AG09309 (cell line): ENCODE measurements at regions not wholly inside any gene's neighbourhood (a gene's known extent, or its start where the extent isn't known, plus 50 kb on each side); places are given as distances from the start of the nearest gene placed in this dataset.
A peak's percentile ranks its signal among the peaks of the same experiment; 100 is the strongest.

ENCODE experiments used
- DNase-seq: peaks from one replicate; pipeline ENCODE4 v3.0.0-alpha.2; 2010; ENCODE audit warnings: low read depth
- H3K4me3 ChIP-seq: 2 replicates; pipeline ENCODE4 v1.5.1; 2011; ENCODE audit warnings: mild to moderate bottlenecking, low read depth, low read length, moderate library complexity; ENCODE audit not compliant: control insufficient read depth
- CTCF ChIP-seq: IDR thresholded peaks from 2 replicates; pipeline ENCODE4 v1.5.1; 2011; ENCODE audit warnings: mild to moderate bottlenecking, low read depth, low read length, inconsistent platforms; ENCODE audit not compliant: insufficient read depth, control insufficient read depth; ENCODE audit errors: missing control alignments

- TF ChIP-seq CTCF: no peak
- no peak for DNase-seq
- H3K4me3 ChIP-seq: no peak overlapping the region
Measured at GRCh38 chr6:56343295-56343694, 95.9 kb upstream of the COL21A1 start.

DNA sequence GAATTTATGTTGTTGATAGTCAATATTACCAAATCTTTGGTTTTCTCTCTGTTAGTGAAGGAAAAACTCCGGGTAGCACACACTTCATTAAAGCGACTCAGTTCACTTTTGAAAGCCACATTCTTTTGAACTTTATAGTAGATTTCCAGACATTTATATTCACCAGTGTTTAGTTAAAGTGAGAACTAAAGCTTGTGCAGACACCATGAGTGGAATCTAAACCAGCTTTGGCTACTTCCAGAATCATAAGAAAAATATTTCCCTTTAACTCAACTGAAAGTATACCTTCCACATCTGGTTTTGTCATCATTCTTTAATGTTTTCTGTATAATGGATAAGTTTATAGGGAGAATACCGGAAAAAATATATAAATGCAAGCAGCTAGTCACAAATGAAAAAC, 92.1 kb upstream of the COL21A1 start:
- TF ChIP-seq CTCF: no peak
- no peak overlapping the region for H3K4me3 ChIP-seq

GRCh38 chr6:56335726-56336125, 88.3 kb upstream of the COL21A1 start:
- no peak for TF ChIP-seq CTCF
- no peak overlapping the region for H3K4me3 ChIP-seq
- DNase-seq: peak; percentile 53

More for the DNA sequence above, 92.1 kb upstream of the COL21A1 start:
- DNase-seq: no peak

DNA sequence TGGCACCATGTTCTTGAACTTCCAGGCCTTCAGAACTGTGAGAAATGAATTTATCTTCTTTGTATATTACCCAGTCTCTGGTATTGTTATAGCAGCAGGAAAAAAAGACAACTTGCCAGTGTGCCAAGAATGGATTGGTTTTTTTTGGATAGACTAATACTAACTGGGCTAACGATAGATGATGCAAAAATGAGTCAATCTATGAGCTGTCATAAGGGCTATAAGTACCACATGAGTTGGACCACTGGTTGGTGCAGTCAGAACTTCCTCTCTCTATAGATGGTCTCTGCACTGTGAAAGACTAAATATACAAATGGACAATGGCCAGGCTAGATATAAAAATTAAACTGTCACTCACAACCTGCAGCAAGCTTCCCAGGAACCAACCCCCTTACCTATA, 87.6 kb upstream of the COL21A1 start:
- no peak for TF ChIP-seq CTCF
- H3K4me3 ChIP-seq: no peak overlapping the region
- no peak for DNase-seq

GRCh38 chr6:56329271-56330050, 82.1 kb upstream of the COL21A1 start:
- DNase-seq: no peak
- H3K4me3 ChIP-seq: no peak overlapping the region
- no peak for TF ChIP-seq CTCF

GRCh38 chr6:56328728-56329090, 81.3 kb upstream of the COL21A1 start:
- DNase-seq: no peak

More at GRCh38 chr6:56328728-56329090, 81.3 kb upstream of the COL21A1 start:
- no peak overlapping the region for H3K4me3 ChIP-seq
- TF ChIP-seq CTCF: no peak
